22Rv1 (cell line): ENCODE measurements at regions not wholly inside any gene's neighbourhood (a gene's known extent, or its start where the extent isn't known, plus 50 kb on each side); places are given as distances from the start of the nearest gene placed in this dataset.

Experiments used
- H3K27ac ChIP-seq: fragments of 450-650 bp; 2 replicates; pipeline ENCODE4 v1.5.1; 2017
- ZFX ChIP-seq: fragments of 450-650 bp; IDR thresholded peaks from 2 replicates; pipeline ENCODE4 v1.6.1; 2017; ENCODE audit warnings: antibody characterized with exemption, borderline replicate concordance
- TF ChIP-seq, protein P1 (sequence below): fragments of 450-650 bp; IDR thresholded peaks from 2 replicates; pipeline ENCODE4 v1.5.1; 2017; ENCODE audit warnings: mild to moderate bottlenecking

DNA sequence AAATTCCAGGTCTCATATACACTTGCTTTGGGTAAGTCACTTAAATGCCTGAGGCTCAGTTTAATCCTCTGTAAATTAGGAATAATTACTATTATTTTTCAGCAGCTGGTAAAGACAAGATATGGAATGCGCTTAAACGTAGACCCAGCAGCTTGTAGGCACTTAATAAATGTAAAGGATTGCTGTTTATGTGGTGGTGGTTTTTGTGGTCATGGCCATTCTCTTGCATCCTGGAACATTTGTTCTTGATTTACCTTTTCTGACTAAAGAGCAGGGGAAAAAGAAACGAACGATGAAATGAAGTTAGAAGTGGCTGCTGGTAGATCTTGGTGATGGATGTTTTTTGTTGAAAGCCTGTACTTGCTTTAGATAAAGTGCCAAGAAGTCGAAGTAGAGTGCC lies 195.0 kb upstream of the FOXD3 start:
- TF ChIP-seq, protein P1, sequence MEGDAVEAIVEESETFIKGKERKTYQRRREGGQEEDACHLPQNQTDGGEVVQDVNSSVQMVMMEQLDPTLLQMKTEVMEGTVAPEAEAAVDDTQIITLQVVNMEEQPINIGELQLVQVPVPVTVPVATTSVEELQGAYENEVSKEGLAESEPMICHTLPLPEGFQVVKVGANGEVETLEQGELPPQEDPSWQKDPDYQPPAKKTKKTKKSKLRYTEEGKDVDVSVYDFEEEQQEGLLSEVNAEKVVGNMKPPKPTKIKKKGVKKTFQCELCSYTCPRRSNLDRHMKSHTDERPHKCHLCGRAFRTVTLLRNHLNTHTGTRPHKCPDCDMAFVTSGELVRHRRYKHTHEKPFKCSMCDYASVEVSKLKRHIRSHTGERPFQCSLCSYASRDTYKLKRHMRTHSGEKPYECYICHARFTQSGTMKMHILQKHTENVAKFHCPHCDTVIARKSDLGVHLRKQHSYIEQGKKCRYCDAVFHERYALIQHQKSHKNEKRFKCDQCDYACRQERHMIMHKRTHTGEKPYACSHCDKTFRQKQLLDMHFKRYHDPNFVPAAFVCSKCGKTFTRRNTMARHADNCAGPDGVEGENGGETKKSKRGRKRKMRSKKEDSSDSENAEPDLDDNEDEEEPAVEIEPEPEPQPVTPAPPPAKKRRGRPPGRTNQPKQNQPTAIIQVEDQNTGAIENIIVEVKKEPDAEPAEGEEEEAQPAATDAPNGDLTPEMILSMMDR, result no peak
- no peak for TF ChIP-seq ZFX
- H3K27ac ChIP-seq, result no peak overlapping the region

- no peak for TF ChIP-seq ZFX
- TF ChIP-seq, protein P1, result no peak
- H3K27ac ChIP-seq, result no peak overlapping the region
These were observed 193.8 kb upstream of the FOXD3 start for GRCh38 chr1:63128556-63128955.

GRCh38 chr1:63129184-63129583 lies 193.2 kb upstream of the FOXD3 start:
- TF ChIP-seq, protein P1, result no peak
- TF ChIP-seq ZFX, result no peak
- H3K27ac ChIP-seq, result no peak overlapping the region

GRCh38 chr1:63129855-63130254 lies 192.5 kb upstream of the FOXD3 start:
- no peak for TF ChIP-seq ZFX
- TF ChIP-seq, protein P1, result no peak
- no peak overlapping the region for H3K27ac ChIP-seq

DNA sequence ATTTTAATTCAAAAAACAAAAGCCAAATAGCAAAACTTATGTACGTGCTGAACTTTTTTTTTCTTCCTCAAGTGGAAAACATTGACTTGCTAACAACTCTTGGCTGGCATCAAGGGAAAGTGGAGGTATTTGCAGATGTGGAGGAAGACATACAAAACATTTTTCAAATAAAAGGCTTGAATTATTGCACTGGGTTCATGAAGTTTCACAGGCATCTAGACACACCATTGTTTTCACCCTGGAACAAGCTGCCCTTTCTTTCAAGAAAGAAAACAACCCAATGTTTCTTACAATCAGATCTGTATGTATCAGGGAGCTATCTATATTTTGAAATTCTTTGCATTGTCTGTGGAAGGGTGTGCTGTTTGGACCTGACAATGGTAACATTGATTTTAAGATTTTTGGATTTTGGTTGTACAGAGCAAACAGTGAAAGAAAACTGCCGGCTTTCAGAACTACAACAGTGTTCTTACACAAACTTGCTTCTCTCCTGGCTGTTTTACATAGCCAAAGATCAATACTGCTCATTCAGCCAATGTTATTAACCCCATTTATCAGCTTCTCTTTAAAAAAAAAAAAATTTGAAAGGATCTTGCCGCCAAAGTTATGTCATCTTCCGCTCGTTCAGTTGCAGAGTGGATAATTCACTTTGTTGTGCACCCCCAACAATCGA lies 187.7 kb upstream of the FOXD3 start:
- TF ChIP-seq, protein P1, result no peak
- TF ChIP-seq ZFX, result no peak
- no peak overlapping the region for H3K27ac ChIP-seq

GRCh38 chr1:63135174-63135512 lies 187.2 kb upstream of the FOXD3 start:
- no peak overlapping the region for H3K27ac ChIP-seq
- TF ChIP-seq, protein P1, result no peak; the same call in 1 of the 2 replicates
- TF ChIP-seq ZFX, result no peak

GRCh38 chr1:63135801-63136200 lies 186.6 kb upstream of the FOXD3 start:
- H3K27ac ChIP-seq, result no peak overlapping the region
- TF ChIP-seq ZFX, result no peak
- TF ChIP-seq, protein P1, result no peak
